ENCODE measurements at regions not wholly inside any gene's neighbourhood (a gene's known extent, or its start where the extent isn't known, plus 50 kb on each side); places are given as distances from the start of the nearest gene placed in this dataset.

GRCh38 chr11:110856340-110856739 is 144.1 kb upstream of the ARHGAP20 start:
- no peak for TF ChIP-seq POLR2A (IDR thresholded peaks at IDR 0.05)
- no peak for TF ChIP-seq CTCF (IDR thresholded peaks at IDR 0.05)
